Liver (tissue), 3 donors: ENCODE measurements at regions not wholly inside any gene's neighbourhood (a gene's known extent, or its start where the extent isn't known, plus 50 kb on each side); places are given as distances from the start of the nearest gene placed in this dataset.

ENCODE experiments used
- CTCF ChIP-seq: fragments of 150-350 bp; IDR thresholded peaks from 2 replicates; pipeline ENCODE4 v1.5.1; 2017; ENCODE audit warnings: improper control_type of control experiment, low read depth, low read length; ENCODE audit not compliant: missing input control
- EGR1 ChIP-seq, 2 donors: IDR thresholded peaks; 2 replicates each; pipeline ENCODE4 v1.6.1; 2016 to 2018; ENCODE audit warnings: antibody characterized with exemption in 2 of 2, low read depth in 2 of 2
- GABPA ChIP-seq, 2 donors: IDR thresholded peaks in 1 of 2; conservative IDR thresholded peaks in 1 of 2; 2 replicates each; pipeline ENCODE4 v1.6.1; 2016; ENCODE audit warnings: antibody characterized with exemption in 2 of 2, mild to moderate bottlenecking in 1 of 2, moderate library complexity in 1 of 2
- HNF4G ChIP-seq: IDR thresholded peaks from 2 replicates; pipeline ENCODE4 v1.6.1; 2016; ENCODE audit warnings: antibody characterized with exemption
- JUND ChIP-seq, 2 donors: IDR thresholded peaks; 2 replicates each; pipeline ENCODE4 v1.6.1; 2016; ENCODE audit warnings: antibody characterized with exemption in 2 of 2
- MAX ChIP-seq: IDR thresholded peaks from 2 replicates; pipeline ENCODE4 v1.6.1; 2016; ENCODE audit warnings: antibody characterized with exemption
- NR2F2 ChIP-seq: IDR thresholded peaks from 2 replicates; pipeline ENCODE4 v1.6.1; 2016; ENCODE audit warnings: antibody characterized with exemption
- RAD21 ChIP-seq, 2 donors: IDR thresholded peaks; 2 replicates each; pipeline ENCODE4 v1.6.1; 2016; ENCODE audit warnings: antibody characterized with exemption in 2 of 2, mild to moderate bottlenecking in 2 of 2
- REST ChIP-seq: IDR thresholded peaks from 2 replicates; pipeline ENCODE4 v1.6.1; 2016; ENCODE audit warnings: antibody characterized with exemption, mild to moderate bottlenecking
- RXRA ChIP-seq, 2 donors: IDR thresholded peaks; 2 replicates each; pipeline ENCODE4 v1.6.1; 2017 to 2018; ENCODE audit warnings: antibody characterized with exemption in 2 of 2, mild to moderate bottlenecking in 1 of 2
- SP1 ChIP-seq: IDR thresholded peaks from 2 replicates; pipeline ENCODE4 v1.6.1; 2018; ENCODE audit warnings: antibody characterized with exemption, mild to moderate bottlenecking
- TAF1 ChIP-seq: conservative IDR thresholded peaks from 2 replicates; pipeline ENCODE4 v1.6.1; 2016; ENCODE audit warnings: antibody characterized with exemption, mild to moderate bottlenecking
- YY1 ChIP-seq: IDR thresholded peaks from 2 replicates; pipeline ENCODE4 v1.6.1; 2016; ENCODE audit warnings: antibody characterized with exemption, mild to moderate bottlenecking
- TF ChIP-seq, protein P1 (sequence below): IDR thresholded peaks from 2 replicates; pipeline ENCODE4 v1.6.1; 2016; ENCODE audit warnings: antibody characterized with exemption
- donor health status: healthy.
- donor health status: healthy.

GRCh38 chr15:92772061-92772460, 116.5 kb upstream of the FAM174B start:
- TF ChIP-seq TAF1 = no peak
- TF ChIP-seq, protein P1, sequence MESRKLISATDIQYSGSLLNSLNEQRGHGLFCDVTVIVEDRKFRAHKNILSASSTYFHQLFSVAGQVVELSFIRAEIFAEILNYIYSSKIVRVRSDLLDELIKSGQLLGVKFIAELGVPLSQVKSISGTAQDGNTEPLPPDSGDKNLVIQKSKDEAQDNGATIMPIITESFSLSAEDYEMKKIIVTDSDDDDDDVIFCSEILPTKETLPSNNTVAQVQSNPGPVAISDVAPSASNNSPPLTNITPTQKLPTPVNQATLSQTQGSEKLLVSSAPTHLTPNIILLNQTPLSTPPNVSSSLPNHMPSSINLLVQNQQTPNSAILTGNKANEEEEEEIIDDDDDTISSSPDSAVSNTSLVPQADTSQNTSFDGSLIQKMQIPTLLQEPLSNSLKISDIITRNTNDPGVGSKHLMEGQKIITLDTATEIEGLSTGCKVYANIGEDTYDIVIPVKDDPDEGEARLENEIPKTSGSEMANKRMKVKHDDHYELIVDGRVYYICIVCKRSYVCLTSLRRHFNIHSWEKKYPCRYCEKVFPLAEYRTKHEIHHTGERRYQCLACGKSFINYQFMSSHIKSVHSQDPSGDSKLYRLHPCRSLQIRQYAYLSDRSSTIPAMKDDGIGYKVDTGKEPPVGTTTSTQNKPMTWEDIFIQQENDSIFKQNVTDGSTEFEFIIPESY = no peak
- no peak for TF ChIP-seq CTCF
- no peak for TF ChIP-seq GABPA (IDR thresholded peaks at IDR 0.05 in 1 of 2, conservative IDR thresholded peaks at IDR 0.05 in 1 of 2)
- no peak for TF ChIP-seq HNF4G
- TF ChIP-seq EGR1 (IDR thresholded peaks at IDR 0.05; ENCODE audit: low read depth in 2 of 2) = no peak
- no peak for TF ChIP-seq JUND (IDR thresholded peaks at IDR 0.05)
- no peak for TF ChIP-seq YY1
- no peak for TF ChIP-seq REST
- no peak for TF ChIP-seq RXRA (IDR thresholded peaks at IDR 0.05)
- no peak for TF ChIP-seq NR2F2
- TF ChIP-seq MAX = no peak
- TF ChIP-seq RAD21 (IDR thresholded peaks at IDR 0.05) = no peak
- TF ChIP-seq SP1 = no peak
